ENCODE measurements at regions not wholly inside any gene's neighbourhood (a gene's known extent, or its start where the extent isn't known, plus 50 kb on each side); places are given as distances from the start of the nearest gene placed in this dataset.
"Not testable (repeated sequence)": the region's sequence is repeated elsewhere in the genome, so short reads cannot be mapped to it uniquely, and the experiment has no call there.

DNA sequence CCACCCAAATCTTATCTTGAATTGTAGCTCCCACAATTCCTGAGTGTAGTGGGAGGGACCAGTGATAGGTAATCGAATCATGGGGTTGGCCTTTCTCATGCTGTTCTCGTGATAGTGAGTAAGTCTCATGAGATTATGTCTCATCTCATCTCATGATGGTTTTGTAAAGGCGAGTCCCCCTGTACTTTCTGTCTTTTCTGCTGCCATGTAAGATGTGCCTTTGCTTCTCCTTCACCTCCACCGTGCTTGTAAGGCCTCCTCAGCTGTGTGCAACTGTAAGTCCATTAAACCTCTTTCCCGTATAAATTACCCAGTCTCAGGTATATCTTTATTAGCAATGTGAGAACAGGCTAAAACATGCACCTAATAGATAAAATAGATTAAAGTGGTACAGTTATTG, 756.4 kb upstream of the SLITRK5 start:
- Histone ChIP-seq H3K4me3 (no peak overlapping the region), H3F3A (ENCODE audit: low read depth) (no peaks in the 10 kb centered on the region), H3K4me2 (no peak overlapping the region), H3K27me3 (no peaks in the 10 kb centered on the region), H3K27ac (no peak overlapping the region), H3K9ac (no peak overlapping the region), H2AFZ (replicated peaks) (no peak overlapping the region), H3K36me3 (no peaks in the 10 kb centered on the region), H4K20me1 (ENCODE audit: low read depth) (no peaks in the 10 kb centered on the region), H3K79me2 (ENCODE audit: low read depth) (no peaks in the 10 kb centered on the region), H3K9me3 (ENCODE audit: low read depth) (no peaks in the 10 kb centered on the region), H3K4me1 (no peaks in the 10 kb centered on the region)
- H3K36me3 Mint-ChIP-seq = no peaks in the 10 kb centered on the region
- peaks cover 2% of the 10 kb centered on the region for H3K27me3 Mint-ChIP-seq (ENCODE audit: insufficient read depth, low read depth)
- H3K27ac Mint-ChIP-seq = no peak overlapping the region
- H3K9me3 Mint-ChIP-seq = peaks cover 17% of the 10 kb centered on the region
- H3K4me1 Mint-ChIP-seq = no peaks in the 10 kb centered on the region
- H3K4me3 Mint-ChIP-seq = no peak overlapping the region
- TF ChIP-seq, protein P1, sequence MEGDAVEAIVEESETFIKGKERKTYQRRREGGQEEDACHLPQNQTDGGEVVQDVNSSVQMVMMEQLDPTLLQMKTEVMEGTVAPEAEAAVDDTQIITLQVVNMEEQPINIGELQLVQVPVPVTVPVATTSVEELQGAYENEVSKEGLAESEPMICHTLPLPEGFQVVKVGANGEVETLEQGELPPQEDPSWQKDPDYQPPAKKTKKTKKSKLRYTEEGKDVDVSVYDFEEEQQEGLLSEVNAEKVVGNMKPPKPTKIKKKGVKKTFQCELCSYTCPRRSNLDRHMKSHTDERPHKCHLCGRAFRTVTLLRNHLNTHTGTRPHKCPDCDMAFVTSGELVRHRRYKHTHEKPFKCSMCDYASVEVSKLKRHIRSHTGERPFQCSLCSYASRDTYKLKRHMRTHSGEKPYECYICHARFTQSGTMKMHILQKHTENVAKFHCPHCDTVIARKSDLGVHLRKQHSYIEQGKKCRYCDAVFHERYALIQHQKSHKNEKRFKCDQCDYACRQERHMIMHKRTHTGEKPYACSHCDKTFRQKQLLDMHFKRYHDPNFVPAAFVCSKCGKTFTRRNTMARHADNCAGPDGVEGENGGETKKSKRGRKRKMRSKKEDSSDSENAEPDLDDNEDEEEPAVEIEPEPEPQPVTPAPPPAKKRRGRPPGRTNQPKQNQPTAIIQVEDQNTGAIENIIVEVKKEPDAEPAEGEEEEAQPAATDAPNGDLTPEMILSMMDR (IDR thresholded peaks at IDR 0.05) = no peak
- TF ChIP-seq EZH2phosphoT487 (IDR thresholded peaks at IDR 0.05) = no peak
- no peak for TF ChIP-seq EZH2 (IDR thresholded peaks at IDR 0.05)
- no peak for DNase-seq (ENCODE audit: low spot score)

DNA sequence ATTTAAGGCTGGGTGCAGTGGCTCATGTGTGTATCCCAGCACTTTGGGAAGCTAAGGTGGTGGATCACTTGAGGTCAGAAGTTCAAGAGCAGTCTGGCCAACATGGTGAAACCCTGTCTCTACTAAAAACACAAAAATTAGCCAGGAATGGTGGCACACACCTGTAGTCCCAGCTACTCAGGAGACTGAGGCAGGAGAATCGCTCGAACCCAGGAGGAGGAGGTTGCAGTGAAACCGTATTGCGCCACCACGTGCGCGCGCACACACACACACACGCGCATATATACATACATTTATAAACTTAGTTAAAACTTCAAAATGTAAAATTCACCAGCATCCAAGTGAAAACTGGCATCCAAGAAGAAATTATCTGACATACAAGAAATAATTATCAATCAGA, 753.7 kb upstream of the SLITRK5 start:
- not testable (repeated sequence) for H3K4me1 ChIP-seq; H3K4me2 ChIP-seq; H3K27ac Mint-ChIP-seq; H3F3A ChIP-seq (ENCODE audit: low read depth); H3K27me3 Mint-ChIP-seq (ENCODE audit: insufficient read depth, low read depth); H3K4me1 Mint-ChIP-seq; H3K4me3 ChIP-seq; H3K36me3 Mint-ChIP-seq; DNase-seq (ENCODE audit: low spot score); H3K4me3 Mint-ChIP-seq; H3K9ac ChIP-seq; H3K79me2 ChIP-seq (ENCODE audit: low read depth); H3K9me3 ChIP-seq (ENCODE audit: low read depth); H3K27me3 ChIP-seq; H2AFZ ChIP-seq (replicated peaks); H3K27ac ChIP-seq; H3K36me3 ChIP-seq; H4K20me1 ChIP-seq (ENCODE audit: low read depth)
- H3K9me3 Mint-ChIP-seq = peaks cover 17% of the 10 kb centered on the region

- no peaks in the 10 kb centered on the region for H3K79me2 ChIP-seq (ENCODE audit: low read depth)
- H3F3A ChIP-seq (ENCODE audit: low read depth) = no peaks in the 10 kb centered on the region
- Mint-ChIP-seq H3K4me3 (no peak overlapping the region), H3K27me3 (ENCODE audit: insufficient read depth, low read depth) (peaks cover 2% of the 10 kb centered on the region), H3K27ac (no peak overlapping the region), H3K36me3 (no peaks in the 10 kb centered on the region), H3K9me3 (peaks cover 18% of the 10 kb centered on the region), H3K4me1 (peaks cover 2% of the 10 kb centered on the region)
- no peak overlapping the region for H3K27ac ChIP-seq
- no peaks in the 10 kb centered on the region for H3K36me3 ChIP-seq
- no peak overlapping the region for H3K4me2 ChIP-seq
- TF ChIP-seq, protein P1 (IDR thresholded peaks at IDR 0.05) = no peak
- TF ChIP-seq EZH2 (IDR thresholded peaks at IDR 0.05) (no peak), EZH2phosphoT487 (IDR thresholded peaks at IDR 0.05) (no peak)
- no peak overlapping the region for H3K4me3 ChIP-seq
- H3K9ac ChIP-seq = no peak overlapping the region
- H4K20me1 ChIP-seq (ENCODE audit: low read depth) = no peaks in the 10 kb centered on the region
- no peak for DNase-seq (ENCODE audit: low spot score)
- no peaks in the 10 kb centered on the region for H3K4me1 ChIP-seq
- H3K9me3 ChIP-seq (ENCODE audit: low read depth) = no peaks in the 10 kb centered on the region
- H2AFZ ChIP-seq (replicated peaks) = peak overlapping the region; percentile 74
- H3K27me3 ChIP-seq = no peaks in the 10 kb centered on the region
Measured at GRCh38 chr13:86918682-86919081, 752.5 kb upstream of the SLITRK5 start.

- TF ChIP-seq EZH2phosphoT487 (IDR thresholded peaks at IDR 0.05) (no peak), EZH2 (IDR thresholded peaks at IDR 0.05) (no peak)
- TF ChIP-seq, protein P1 (IDR thresholded peaks at IDR 0.05) = no peak
- no peaks in the 10 kb centered on the region for H3K27me3 ChIP-seq
- no peak overlapping the region for H3K27ac Mint-ChIP-seq
- no peak for DNase-seq (ENCODE audit: low spot score)
- H3K36me3 Mint-ChIP-seq = peaks cover 3% of the 10 kb centered on the region
- no peaks in the 10 kb centered on the region for H4K20me1 ChIP-seq (ENCODE audit: low read depth)
- H3K9ac ChIP-seq = no peak overlapping the region
- H3K4me1 ChIP-seq = no peaks in the 10 kb centered on the region
- no peak overlapping the region for H3K4me3 Mint-ChIP-seq
- H3K27me3 Mint-ChIP-seq (ENCODE audit: insufficient read depth, low read depth) = no peaks in the 10 kb centered on the region
- H3K36me3 ChIP-seq = no peaks in the 10 kb centered on the region
- no peak overlapping the region for H3K4me2 ChIP-seq
- peaks cover 2% of the 10 kb centered on the region for H3K4me1 Mint-ChIP-seq
- H3K9me3 ChIP-seq (ENCODE audit: low read depth) = no peaks in the 10 kb centered on the region
- no peaks in the 10 kb centered on the region for H3K79me2 ChIP-seq (ENCODE audit: low read depth)
- H3K27ac ChIP-seq = no peak overlapping the region
- H3K9me3 Mint-ChIP-seq = peaks cover 19% of the 10 kb centered on the region
- no peaks in the 10 kb centered on the region for H3F3A ChIP-seq (ENCODE audit: low read depth)
- H2AFZ ChIP-seq (replicated peaks) = no peak overlapping the region
- H3K4me3 ChIP-seq = no peak overlapping the region
Measured at GRCh38 chr13:86920961-86921360, 750.2 kb upstream of the SLITRK5 start.

Data from neural progenitor cell (in vitro differentiated cells).